OCI-LY7 (cell line): ENCODE measurements at regions not wholly inside any gene's neighbourhood (a gene's known extent, or its start where the extent isn't known, plus 50 kb on each side); places are given as distances from the start of the nearest gene placed in this dataset.

ENCODE experiments used
- EZH2phosphoT487 ChIP-seq: fragments of 200-600 bp; sonication (generic); IDR thresholded peaks from 2 replicates; pipeline ENCODE4 v1.6.1; 2018; ENCODE audit warnings: low read depth, borderline replicate concordance, mild to moderate bottlenecking, mixed run types, antibody characterized with exemption, low read length, moderate library complexity, mixed read lengths
- TF ChIP-seq, protein P1 (sequence below): fragments of 200-600 bp; sonication (generic); conservative IDR thresholded peaks from 2 replicates; pipeline ENCODE4 v1.5.1; 2014; ENCODE audit warnings: mild to moderate bottlenecking, antibody characterized with exemption, low read length, moderate library complexity, mixed read lengths

DNA sequence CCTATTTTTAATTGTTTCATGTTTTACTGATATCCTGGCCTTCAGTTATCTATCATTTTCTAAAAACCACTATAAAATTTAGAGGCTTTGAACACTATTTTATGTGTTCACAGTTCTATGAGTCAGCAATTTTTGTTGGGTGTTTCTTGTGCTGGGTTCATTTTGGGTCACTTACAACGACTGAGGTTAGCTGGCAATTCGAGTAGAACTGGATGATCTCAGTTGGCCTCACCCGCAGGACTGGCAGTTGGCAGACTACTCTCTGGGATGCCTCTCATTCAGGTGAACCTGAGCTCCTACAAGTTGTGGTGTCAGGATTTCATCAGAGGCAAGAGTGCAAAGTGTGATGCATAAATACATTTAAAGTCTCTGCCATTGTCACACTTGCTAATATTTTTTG lies 151.0 kb upstream of the PAPPA start:
- TF ChIP-seq, protein P1, sequence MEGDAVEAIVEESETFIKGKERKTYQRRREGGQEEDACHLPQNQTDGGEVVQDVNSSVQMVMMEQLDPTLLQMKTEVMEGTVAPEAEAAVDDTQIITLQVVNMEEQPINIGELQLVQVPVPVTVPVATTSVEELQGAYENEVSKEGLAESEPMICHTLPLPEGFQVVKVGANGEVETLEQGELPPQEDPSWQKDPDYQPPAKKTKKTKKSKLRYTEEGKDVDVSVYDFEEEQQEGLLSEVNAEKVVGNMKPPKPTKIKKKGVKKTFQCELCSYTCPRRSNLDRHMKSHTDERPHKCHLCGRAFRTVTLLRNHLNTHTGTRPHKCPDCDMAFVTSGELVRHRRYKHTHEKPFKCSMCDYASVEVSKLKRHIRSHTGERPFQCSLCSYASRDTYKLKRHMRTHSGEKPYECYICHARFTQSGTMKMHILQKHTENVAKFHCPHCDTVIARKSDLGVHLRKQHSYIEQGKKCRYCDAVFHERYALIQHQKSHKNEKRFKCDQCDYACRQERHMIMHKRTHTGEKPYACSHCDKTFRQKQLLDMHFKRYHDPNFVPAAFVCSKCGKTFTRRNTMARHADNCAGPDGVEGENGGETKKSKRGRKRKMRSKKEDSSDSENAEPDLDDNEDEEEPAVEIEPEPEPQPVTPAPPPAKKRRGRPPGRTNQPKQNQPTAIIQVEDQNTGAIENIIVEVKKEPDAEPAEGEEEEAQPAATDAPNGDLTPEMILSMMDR, result no peak
- no peak for TF ChIP-seq EZH2phosphoT487
